ENCODE measurements at regions not wholly inside any gene's neighbourhood (a gene's known extent, or its start where the extent isn't known, plus 50 kb on each side); places are given as distances from the start of the nearest gene placed in this dataset.
"Not testable (repeated sequence)": the region's sequence is repeated elsewhere in the genome, so short reads cannot be mapped to it uniquely, and the experiment has no call there.

DNA sequence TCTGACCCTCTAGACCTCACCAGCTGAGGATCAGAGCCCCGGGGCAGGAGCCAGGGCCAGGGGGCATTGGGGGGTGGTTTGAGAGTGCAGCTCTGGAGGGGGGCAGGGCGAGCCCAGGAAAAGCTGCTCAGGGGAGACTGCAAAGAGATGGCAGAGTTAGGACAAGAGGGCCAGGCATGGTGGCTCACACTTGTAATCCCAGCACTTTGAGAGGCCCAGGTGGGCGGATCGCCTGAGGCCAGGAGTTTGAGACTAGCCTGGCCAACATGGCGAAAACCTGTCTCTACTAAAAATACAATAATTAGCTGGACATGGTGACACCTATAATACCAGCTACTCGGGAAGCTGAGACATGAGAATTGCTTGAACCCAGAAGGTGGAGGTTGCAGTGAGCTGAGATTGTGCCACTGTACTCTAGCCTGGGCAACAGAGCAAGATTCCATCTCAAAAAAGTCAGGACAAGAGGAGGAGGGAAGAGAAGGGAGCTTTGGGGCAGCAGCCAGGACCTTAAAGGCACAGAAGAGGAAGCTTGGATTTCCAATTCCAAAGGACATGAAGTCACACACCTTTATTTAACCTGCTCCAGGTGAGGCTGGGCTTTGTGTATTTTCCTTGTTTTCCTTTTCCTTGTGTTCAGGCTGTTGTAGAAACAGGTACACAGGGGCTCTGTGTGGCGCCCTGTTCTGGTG, 180.5 kb upstream of the OSBPL11 start:
- TF ChIP-seq, protein P1, sequence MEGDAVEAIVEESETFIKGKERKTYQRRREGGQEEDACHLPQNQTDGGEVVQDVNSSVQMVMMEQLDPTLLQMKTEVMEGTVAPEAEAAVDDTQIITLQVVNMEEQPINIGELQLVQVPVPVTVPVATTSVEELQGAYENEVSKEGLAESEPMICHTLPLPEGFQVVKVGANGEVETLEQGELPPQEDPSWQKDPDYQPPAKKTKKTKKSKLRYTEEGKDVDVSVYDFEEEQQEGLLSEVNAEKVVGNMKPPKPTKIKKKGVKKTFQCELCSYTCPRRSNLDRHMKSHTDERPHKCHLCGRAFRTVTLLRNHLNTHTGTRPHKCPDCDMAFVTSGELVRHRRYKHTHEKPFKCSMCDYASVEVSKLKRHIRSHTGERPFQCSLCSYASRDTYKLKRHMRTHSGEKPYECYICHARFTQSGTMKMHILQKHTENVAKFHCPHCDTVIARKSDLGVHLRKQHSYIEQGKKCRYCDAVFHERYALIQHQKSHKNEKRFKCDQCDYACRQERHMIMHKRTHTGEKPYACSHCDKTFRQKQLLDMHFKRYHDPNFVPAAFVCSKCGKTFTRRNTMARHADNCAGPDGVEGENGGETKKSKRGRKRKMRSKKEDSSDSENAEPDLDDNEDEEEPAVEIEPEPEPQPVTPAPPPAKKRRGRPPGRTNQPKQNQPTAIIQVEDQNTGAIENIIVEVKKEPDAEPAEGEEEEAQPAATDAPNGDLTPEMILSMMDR (conservative IDR thresholded peaks at IDR 0.05; ENCODE audit: low read depth, low read length): not testable (repeated sequence)
- not testable (repeated sequence) for TF ChIP-seq EZH2 (IDR thresholded peaks at IDR 0.05; ENCODE audit: borderline replicate concordance, low read depth, low read length, poor library complexity, severe bottlenecking)

Measured in A673 (cell line).